HFFc6 (cell line): ENCODE measurements at regions not wholly inside any gene's neighbourhood (a gene's known extent, or its start where the extent isn't known, plus 50 kb on each side); places are given as distances from the start of the nearest gene placed in this dataset.

Experiments used
- DNase-seq: peaks from one replicate; pipeline ENCODE4 v3.0.0-alpha.2; 2018
- H3K27ac Mint-ChIP-seq: 2 replicates; pipeline ENCODE4 v1.8.0; 2020; ENCODE audit warnings: mild to moderate bottlenecking, mixed read lengths
- H3K27me3 Mint-ChIP-seq: 2 replicates; pipeline ENCODE4 v1.8.0; 2021; ENCODE audit warnings: mild to moderate bottlenecking, moderate library complexity, mixed read lengths; ENCODE audit not compliant: insufficient read depth
- H3K36me3 Mint-ChIP-seq: 2 replicates; pipeline ENCODE4 v1.8.0; 2021; ENCODE audit warnings: low read depth, mixed read lengths
- H3K4me1 Mint-ChIP-seq: 2 replicates; pipeline ENCODE4 v1.8.0; 2020; ENCODE audit warnings: low read depth, mixed read lengths
- H3K4me3 Mint-ChIP-seq: 2 replicates; pipeline ENCODE4 v1.8.0; 2020; ENCODE audit warnings: mild to moderate bottlenecking, moderate library complexity, mixed read lengths
- H3K9me3 Mint-ChIP-seq: 2 replicates; pipeline ENCODE4 v1.8.0; 2020; ENCODE audit warnings: mild to moderate bottlenecking, mixed read lengths
- CTCF ChIP-seq: fragments of 200-600 bp; sonication (generic); IDR thresholded peaks from 2 replicates; pipeline ENCODE4 v1.5.0; 2021; ENCODE audit warnings: antibody characterized with exemption, mild to moderate bottlenecking

- H3K27me3 Mint-ChIP-seq, result no peaks in the 10 kb centered on the region
- TF ChIP-seq CTCF, result no peak
- peaks cover 28% of the 10 kb centered on the region for H3K9me3 Mint-ChIP-seq
- H3K4me3 Mint-ChIP-seq, result no peak overlapping the region
- H3K4me1 Mint-ChIP-seq, result no peaks in the 10 kb centered on the region
- H3K36me3 Mint-ChIP-seq, result no peaks in the 10 kb centered on the region; the same call in 1 of the 2 replicates
- no peak for DNase-seq
- H3K27ac Mint-ChIP-seq, result no peak overlapping the region
Observed at GRCh38 chr10:90484518-90484917, 373.3 kb downstream of the HTR7 start.

- no peak for DNase-seq
- peaks cover 48% of the 10 kb centered on the region for H3K9me3 Mint-ChIP-seq
- no peak for TF ChIP-seq CTCF
- H3K4me3 Mint-ChIP-seq, result no peak overlapping the region
- H3K27ac Mint-ChIP-seq, result no peak overlapping the region
- peaks cover 1% of the 10 kb centered on the region; the same call in 1 of the 2 replicates for H3K27me3 Mint-ChIP-seq
- peaks cover 6% of the 10 kb centered on the region; the same call in 1 of the 2 replicates for H3K36me3 Mint-ChIP-seq
- no peaks in the 10 kb centered on the region for H3K4me1 Mint-ChIP-seq
Observed at GRCh38 chr10:90494183-90494582, 363.7 kb downstream of the HTR7 start.

- Mint-ChIP-seq H3K36me3 (no peaks in the 10 kb centered on the region), H3K27me3 (no peaks in the 10 kb centered on the region), H3K4me1 (no peaks in the 10 kb centered on the region), H3K27ac (no peak overlapping the region), H3K4me3 (no peak overlapping the region), H3K9me3 (peaks cover 17% of the 10 kb centered on the region)
- no peak for DNase-seq
- TF ChIP-seq CTCF, result no peak
Observed at GRCh38 chr10:90504172-90504571, 353.7 kb downstream of the HTR7 start.

GRCh38 chr10:90526721-90527120 lies 331.1 kb downstream of the HTR7 start:
- Mint-ChIP-seq H3K27ac (no peak overlapping the region), H3K36me3 (no peaks in the 10 kb centered on the region), H3K27me3 (no peaks in the 10 kb centered on the region; the same call in 1 of the 2 replicates), H3K4me3 (no peak overlapping the region), H3K4me1 (no peaks in the 10 kb centered on the region), H3K9me3 (peaks cover 6% of the 10 kb centered on the region)
- no peak for TF ChIP-seq CTCF
- no peak for DNase-seq

GRCh38 chr10:90530521-90530920 lies 327.3 kb downstream of the HTR7 start:
- no peak for DNase-seq
- no peaks in the 10 kb centered on the region for H3K4me1 Mint-ChIP-seq
- peaks cover 9% of the 10 kb centered on the region for H3K9me3 Mint-ChIP-seq
- H3K36me3 Mint-ChIP-seq, result no peaks in the 10 kb centered on the region
- no peaks in the 10 kb centered on the region; the same call in 1 of the 2 replicates for H3K27me3 Mint-ChIP-seq
- H3K4me3 Mint-ChIP-seq, result no peak overlapping the region
- no peak for TF ChIP-seq CTCF
- H3K27ac Mint-ChIP-seq, result no peak overlapping the region

GRCh38 chr10:90557385-90557784 lies 300.5 kb downstream of the HTR7 start:
- no peak for TF ChIP-seq CTCF
- no peaks in the 10 kb centered on the region for H3K36me3 Mint-ChIP-seq
- no peak for DNase-seq
- no peak overlapping the region for H3K27ac Mint-ChIP-seq
- H3K27me3 Mint-ChIP-seq, result peaks cover 3% of the 10 kb centered on the region; the same call in 1 of the 2 replicates
- H3K4me3 Mint-ChIP-seq, result no peak overlapping the region
- no peaks in the 10 kb centered on the region for H3K4me1 Mint-ChIP-seq
- peaks cover 17% of the 10 kb centered on the region for H3K9me3 Mint-ChIP-seq
